ENCODE measurements at regions not wholly inside any gene's neighbourhood (a gene's known extent, or its start where the extent isn't known, plus 50 kb on each side); places are given as distances from the start of the nearest gene placed in this dataset.

DNA sequence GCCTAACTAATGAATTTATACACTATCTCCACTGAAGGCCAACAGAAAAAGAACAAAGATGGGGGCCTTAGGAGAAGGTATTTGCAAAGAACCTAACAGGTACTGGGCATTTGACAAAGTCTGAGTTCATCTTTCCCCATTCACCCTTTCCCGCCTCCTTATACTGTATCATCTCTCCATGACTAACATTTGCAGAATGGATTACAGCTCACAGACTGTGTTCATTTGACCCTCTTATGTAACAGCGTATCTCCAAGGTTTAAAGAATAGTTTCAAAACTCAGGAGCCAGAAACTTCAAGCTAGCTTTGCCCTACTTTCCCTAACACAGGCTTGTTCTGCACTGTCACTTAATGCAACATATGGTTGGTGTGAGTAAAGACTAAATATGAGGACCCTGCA lies 238.7 kb upstream of the CELF2 start:
- TF ChIP-seq, protein P1, sequence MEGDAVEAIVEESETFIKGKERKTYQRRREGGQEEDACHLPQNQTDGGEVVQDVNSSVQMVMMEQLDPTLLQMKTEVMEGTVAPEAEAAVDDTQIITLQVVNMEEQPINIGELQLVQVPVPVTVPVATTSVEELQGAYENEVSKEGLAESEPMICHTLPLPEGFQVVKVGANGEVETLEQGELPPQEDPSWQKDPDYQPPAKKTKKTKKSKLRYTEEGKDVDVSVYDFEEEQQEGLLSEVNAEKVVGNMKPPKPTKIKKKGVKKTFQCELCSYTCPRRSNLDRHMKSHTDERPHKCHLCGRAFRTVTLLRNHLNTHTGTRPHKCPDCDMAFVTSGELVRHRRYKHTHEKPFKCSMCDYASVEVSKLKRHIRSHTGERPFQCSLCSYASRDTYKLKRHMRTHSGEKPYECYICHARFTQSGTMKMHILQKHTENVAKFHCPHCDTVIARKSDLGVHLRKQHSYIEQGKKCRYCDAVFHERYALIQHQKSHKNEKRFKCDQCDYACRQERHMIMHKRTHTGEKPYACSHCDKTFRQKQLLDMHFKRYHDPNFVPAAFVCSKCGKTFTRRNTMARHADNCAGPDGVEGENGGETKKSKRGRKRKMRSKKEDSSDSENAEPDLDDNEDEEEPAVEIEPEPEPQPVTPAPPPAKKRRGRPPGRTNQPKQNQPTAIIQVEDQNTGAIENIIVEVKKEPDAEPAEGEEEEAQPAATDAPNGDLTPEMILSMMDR (conservative IDR thresholded peaks at IDR 0.05) = no peak
- no peak for TF ChIP-seq EZH2 (IDR thresholded peaks at IDR 0.05; ENCODE audit: low read depth)
